ENCODE measurements at regions not wholly inside any gene's neighbourhood (a gene's known extent, or its start where the extent isn't known, plus 50 kb on each side); places are given as distances from the start of the nearest gene placed in this dataset.
"Not testable (repeated sequence)": the region's sequence is repeated elsewhere in the genome, so short reads cannot be mapped to it uniquely, and the experiment has no call there.

- not testable (repeated sequence) for DNase-seq
Measured at GRCh38 chr14:105662592-105662991, 136.2 kb downstream of the TMEM121 start.

GRCh38 chr14:105663323-105663722 is 136.9 kb downstream of the TMEM121 start:
- DNase-seq = not testable (repeated sequence)

- DNase-seq = not testable (repeated sequence)
Measured at GRCh38 chr14:105663818-105664596, 137.6 kb downstream of the TMEM121 start.

DNA sequence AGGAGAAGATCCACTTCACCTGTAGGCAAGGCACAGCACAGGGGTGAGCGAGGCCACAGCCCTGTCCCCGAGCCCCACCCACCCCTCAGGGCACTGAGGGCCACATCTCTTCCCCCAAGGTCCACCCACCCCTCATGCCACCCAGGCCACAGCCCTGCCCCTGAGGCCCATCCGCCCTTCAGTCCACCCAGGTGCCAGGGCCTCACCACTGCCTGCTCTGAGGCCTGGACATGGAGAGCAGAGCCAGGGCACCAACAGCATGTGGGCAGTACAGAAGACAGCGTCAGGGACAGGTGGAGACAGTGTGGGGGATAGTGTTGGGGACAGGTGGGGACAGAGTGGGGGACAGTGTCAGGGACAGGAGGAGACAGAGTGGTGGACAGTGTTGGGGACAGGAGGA is 138.3 kb downstream of the TMEM121 start:
- DNase-seq = no peak

- no peak for DNase-seq
Measured at GRCh38 chr14:105665247-105665950, 139.0 kb downstream of the TMEM121 start.

DNA sequence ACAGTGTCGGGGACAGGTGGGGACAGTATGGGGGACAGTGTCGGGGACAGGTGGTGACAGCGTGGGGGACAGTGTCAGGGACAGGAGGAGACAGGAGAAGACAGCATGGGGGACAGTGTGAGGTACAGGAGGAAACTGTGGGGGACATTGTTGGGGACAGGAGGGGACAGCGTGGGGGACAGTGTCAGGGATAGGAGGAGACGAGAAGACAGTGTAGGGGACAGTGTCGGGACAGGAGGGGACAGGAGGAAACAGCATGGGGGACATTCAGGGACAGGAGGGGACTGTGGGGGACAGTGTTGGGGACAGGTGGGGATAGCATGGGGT is 139.5 kb downstream of the TMEM121 start:
- DNase-seq = no peak

DNA sequence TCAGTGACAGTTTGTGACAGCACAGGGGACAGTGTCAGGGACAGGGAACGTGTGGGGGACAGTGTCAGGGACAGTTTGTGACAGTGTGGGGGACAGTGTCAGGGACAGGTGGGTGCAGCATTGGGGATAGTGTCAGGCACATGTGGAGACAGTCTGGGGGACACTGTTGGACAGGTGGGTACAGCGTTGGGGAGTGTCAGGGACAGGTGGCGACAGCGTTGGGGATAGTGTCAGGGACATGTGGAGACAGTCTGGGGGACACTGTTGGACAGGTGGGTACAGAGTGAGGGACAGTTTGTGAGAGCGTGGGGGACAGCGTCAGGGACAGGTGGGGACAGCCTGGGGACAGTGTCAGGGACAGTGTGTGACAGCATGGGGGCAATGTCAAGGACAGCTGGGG is 140.0 kb downstream of the TMEM121 start:
- no peak for DNase-seq

- not testable (repeated sequence) for DNase-seq
Measured at GRCh38 chr14:105666991-105667662, 140.7 kb downstream of the TMEM121 start.

- not testable (repeated sequence) for DNase-seq
Measured at GRCh38 chr14:105667663-105668020, 141.3 kb downstream of the TMEM121 start.

DNA sequence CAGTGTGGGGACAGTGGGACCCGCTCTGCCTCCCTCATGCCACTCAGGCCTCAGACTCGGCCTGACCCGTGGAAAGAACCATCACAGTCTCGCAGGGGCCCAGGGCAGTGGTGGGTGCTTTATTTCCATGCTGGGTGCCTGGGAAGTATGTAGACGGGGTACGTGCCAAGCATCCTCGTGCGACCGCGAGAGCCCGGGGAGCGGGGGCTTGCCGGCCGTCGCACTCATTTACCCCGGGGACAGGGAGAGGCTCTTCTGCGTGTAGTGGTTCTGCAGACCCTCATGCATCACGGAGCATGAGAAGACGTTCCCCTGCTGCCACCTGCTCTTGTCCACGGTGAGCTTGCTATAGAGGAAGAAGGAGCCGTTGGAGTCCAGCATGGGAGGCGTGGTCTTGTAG is 141.6 kb downstream of the TMEM121 start:
- not testable (repeated sequence) for DNase-seq

GRCh38 chr14:105668471-105669230 is 142.3 kb downstream of the TMEM121 start:
- not testable (repeated sequence) for DNase-seq

GRCh38 chr14:105669231-105669610 is 142.8 kb downstream of the TMEM121 start:
- DNase-seq = not testable (repeated sequence)

- not testable (repeated sequence) for DNase-seq
Measured at GRCh38 chr14:105669646-105670045, 143.3 kb downstream of the TMEM121 start.

DNA sequence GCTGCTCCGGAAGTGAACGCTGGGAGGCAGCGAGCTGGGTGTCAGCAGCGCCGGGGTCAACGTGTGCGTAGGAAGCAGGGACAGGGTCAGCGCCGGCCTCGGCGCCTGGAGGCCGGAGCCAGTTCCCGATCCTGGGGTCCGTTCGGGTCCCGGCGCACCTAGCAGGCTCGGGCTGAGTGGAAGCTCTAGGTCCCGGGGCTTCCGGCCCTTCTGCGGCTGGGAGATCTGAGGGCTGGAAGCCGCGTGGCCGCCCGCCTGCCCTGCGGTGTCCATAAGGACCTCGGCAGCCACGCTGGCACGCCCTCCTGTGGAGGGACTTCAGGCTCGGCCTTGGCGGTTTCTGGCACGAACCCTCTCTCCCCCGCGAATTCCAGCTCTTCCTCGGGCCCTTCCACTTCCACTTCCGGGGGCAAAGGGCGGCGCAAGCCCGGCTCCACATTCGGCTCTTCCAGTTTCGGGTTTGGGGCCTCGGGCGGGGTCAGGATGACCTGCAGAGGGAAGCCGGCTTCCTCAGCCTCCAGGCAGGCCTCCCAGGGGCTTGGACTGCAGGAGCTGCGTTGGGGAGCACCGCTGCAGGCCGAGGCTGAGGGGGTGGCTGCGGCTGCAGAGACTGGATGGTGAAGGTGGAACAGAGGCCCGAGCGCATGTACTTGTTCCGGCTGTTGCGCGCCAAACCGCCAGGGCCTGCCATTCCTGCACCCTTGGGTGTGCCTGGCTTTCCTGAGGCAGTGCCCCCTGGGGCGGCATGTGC is 146.2 kb downstream of the TMEM121 start:
- not testable (repeated sequence) for DNase-seq

GRCh38 chr14:105675433-105675832 is 149.1 kb downstream of the TMEM121 start:
- DNase-seq = not testable (repeated sequence)

GRCh38 chr14:105675905-105676670 is 149.7 kb downstream of the TMEM121 start:
- not testable (repeated sequence) for DNase-seq

DNA sequence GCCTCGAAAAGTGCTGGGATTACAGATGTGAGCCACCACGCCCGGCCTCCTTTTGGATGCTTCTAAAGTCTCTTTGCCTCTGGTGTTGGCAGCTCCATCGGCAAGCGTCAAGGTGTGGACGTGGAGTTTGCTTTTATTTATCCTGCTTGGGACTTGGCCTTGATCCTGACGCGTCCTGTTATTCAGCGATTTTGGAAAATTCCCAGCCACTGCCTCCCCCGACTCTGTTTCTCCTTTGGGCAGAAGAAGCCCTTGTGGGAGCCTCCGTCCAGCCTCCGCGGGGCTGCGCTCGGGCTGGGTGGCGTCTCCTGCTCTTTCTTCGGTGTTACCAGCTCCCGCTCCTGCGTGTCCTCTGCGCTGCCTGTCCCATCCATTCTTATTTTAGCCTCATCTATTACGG is 151.7 kb downstream of the TMEM121 start:
- not testable (repeated sequence) for DNase-seq

DNA sequence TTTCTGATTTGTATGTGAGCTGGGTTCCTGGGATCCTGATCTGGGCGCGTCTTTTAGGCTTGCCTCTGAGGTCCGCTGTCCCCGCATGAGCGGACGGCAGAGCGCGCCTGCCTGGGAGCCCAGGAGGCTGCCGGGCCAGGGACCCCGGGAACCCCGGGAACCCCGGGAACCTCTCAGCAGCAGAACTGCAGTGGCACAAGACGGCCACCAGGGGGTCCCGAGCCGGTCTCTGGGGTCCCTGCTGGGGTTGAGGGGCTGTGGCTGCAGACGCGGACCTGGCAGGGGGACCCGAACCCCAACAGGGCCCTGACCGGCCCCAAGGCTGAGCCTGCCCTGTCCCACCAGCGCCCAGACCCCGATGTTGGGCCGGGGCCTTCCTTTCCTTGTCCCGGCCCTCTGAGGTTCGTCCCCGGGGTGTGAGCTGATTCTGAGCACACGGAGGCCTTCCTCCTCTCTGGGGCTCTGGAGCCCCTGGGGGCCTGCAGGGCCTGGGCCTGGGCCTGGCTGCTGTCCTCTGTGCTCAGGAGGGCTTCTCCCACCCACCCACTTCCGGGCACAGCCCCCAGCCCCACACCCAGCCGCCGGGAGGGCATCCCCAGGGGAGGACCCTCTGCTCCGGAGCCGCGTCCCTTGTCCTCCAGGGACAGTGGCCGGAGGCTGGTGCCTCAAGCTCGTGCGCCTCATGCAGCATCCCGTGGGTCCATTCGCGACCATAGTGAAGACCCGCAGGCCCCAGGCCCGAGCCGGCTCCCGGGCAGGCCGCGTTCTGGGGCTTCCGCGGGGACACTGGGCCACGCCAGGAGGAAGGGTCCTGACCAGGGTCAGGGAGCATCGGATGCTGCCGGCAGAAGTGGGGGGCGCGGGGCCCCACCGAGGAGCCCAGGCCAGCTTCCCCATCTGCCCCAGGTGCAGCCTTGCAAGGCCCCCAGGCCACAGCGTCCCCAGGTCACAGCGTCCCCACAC is 152.9 kb downstream of the TMEM121 start:
- not testable (repeated sequence) for DNase-seq

DNA sequence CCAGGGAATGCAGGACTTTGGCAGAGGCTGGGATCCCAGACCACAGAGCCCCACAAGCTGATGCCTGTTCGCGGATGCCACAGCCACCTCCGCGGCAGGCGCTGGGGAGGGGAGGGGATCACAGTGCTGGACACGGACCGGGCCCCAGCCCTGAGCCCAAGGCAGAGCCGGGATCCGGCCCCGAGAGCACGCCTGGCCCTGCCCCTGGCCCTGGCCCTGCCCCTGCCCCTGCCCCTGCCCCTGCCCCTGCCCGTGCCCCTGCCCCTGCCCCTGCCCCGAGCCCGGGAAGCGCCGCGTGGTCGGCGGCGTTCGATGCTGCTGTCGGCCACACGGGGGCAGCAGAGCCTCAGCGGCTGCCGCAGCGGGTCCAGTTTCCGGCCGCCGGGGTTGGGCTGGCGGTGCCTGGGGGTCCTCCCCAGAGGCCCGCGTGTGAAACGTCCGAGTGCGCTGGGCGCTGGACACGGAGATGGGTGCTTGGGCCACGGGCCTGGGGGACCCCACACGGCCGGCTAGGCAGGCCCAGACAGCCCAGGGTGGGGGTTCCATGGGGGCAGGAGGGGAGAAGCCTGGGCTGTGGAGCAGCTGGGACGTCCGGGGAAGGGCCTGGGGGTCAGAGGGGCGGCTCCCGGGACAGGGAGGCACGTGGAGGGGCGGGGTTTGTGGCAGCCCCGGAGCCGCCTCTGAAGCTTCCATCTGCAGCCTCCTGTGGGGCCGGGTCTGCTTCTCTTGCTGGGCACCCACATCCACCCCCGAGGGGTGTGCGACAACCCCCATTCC is 153.8 kb downstream of the TMEM121 start:
- DNase-seq = not testable (repeated sequence)

GRCh38 chr14:105680736-105681098 is 154.3 kb downstream of the TMEM121 start:
- DNase-seq = not testable (repeated sequence)
